ENCODE measurements at regions not wholly inside any gene's neighbourhood (a gene's known extent, or its start where the extent isn't known, plus 50 kb on each side); places are given as distances from the start of the nearest gene placed in this dataset.

DNA sequence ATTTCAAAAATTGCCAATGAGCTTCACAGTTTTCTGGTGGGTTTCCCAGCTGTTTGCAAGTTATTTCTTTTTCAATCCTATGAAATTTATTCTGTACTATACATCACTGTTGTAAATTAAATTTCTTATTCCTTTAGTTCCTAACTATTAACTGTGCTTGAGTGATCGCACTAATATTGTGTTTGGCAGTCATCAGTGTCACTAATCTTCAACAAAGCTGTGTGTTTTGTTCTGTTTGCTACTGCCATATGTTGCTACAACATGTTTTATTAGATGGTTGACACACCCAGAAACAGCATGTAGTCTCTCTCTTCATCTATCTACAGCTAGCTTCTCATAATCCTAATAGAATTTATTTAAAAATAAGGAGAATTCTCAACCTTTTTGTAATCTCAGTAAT lies 453.6 kb upstream of the PRR20A start:
- no peaks in the 10 kb centered on the region for H3K9me3 ChIP-seq
- no peaks in the 10 kb centered on the region for H3K27me3 ChIP-seq
- H3K4me3 ChIP-seq: no peak overlapping the region
- no peak overlapping the region for H3K27ac ChIP-seq
- H3K36me3 ChIP-seq: no peaks in the 10 kb centered on the region
- intact Hi-C loops (cut with DNase I; ENCODE audit: low total_unique reads): no loop called here
- DNase-seq: no peak
- TF ChIP-seq EP300 (IDR thresholded peaks at IDR 0.05) (no peak), POLR2A (IDR thresholded peaks at IDR 0.05) (no peak), POLR2AphosphoS5 (IDR thresholded peaks at IDR 0.05) (no peak)
- TF ChIP-seq, protein P1, sequence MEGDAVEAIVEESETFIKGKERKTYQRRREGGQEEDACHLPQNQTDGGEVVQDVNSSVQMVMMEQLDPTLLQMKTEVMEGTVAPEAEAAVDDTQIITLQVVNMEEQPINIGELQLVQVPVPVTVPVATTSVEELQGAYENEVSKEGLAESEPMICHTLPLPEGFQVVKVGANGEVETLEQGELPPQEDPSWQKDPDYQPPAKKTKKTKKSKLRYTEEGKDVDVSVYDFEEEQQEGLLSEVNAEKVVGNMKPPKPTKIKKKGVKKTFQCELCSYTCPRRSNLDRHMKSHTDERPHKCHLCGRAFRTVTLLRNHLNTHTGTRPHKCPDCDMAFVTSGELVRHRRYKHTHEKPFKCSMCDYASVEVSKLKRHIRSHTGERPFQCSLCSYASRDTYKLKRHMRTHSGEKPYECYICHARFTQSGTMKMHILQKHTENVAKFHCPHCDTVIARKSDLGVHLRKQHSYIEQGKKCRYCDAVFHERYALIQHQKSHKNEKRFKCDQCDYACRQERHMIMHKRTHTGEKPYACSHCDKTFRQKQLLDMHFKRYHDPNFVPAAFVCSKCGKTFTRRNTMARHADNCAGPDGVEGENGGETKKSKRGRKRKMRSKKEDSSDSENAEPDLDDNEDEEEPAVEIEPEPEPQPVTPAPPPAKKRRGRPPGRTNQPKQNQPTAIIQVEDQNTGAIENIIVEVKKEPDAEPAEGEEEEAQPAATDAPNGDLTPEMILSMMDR (IDR thresholded peaks at IDR 0.05): no peak
- WGBS, 5 donors: 64 to 77% (median 68%) methylated on average over 1 of the region's 1 CpG
- no peaks in the 10 kb centered on the region for H3K4me1 ChIP-seq

DNA sequence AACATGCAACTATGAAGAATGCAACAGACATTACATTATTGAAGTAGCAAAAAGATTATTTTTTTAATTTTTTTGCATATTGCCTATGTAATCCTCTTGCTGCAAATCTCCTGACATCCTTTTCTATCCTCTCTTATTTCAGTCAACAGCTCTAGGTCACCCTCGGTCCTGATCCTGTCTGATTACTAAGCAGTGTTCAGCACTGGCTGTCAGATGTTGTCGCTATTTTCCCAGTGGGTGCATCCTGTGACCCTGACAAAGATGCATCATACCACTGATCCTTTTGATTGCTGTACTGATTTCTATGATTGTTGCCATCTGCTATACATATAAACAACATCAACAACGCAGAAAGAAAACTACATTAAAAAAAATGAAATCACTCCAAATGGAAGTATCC lies 443.7 kb upstream of the PRR20A start:
- no peak for TF ChIP-seq EP300 (IDR thresholded peaks at IDR 0.05)
- TF ChIP-seq, protein P1 (IDR thresholded peaks at IDR 0.05): no peak
- TF ChIP-seq POLR2A (IDR thresholded peaks at IDR 0.05): no peak
- no peak for TF ChIP-seq POLR2AphosphoS5 (IDR thresholded peaks at IDR 0.05)
- no peak overlapping the region for H3K27ac ChIP-seq
- H3K4me1 ChIP-seq: no peaks in the 10 kb centered on the region
- H3K27me3 ChIP-seq: no peaks in the 10 kb centered on the region
- peaks cover 0 to 6% (median 0%) of the 10 kb centered on the region in 4 donors for H3K9me3 ChIP-seq
- H3K36me3 ChIP-seq: no peaks in the 10 kb centered on the region
- intact Hi-C loops (cut with DNase I; ENCODE audit: low total_unique reads): no loop called here
- H3K4me3 ChIP-seq: no peak overlapping the region
- WGBS, 5 donors: 49 to 65% (median 58%) methylated on average over 3 of the region's 3 CpGs
- DNase-seq: no peak

DNA sequence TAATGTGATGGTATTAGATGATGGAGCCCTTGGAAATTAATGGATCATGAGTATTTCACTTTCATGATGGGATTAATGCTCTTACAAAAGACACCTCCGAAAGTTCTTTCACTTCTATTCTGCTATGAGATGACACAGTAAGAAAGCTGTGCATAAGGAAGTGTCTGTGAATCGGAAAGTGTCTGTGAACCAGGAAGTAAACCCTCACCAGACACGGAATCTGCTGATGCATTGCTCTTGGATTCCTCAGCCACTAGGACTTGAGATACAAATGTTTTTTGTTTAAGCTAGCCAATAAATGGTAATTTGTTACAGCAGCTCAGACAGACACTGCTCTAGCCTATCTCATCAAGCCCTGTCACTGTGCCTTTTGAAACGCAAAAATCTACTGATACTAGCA lies 440.4 kb upstream of the PRR20A start:
- H3K4me3 ChIP-seq: no peak overlapping the region
- H3K9me3 ChIP-seq: no peaks in the 10 kb centered on the region
- H3K27ac ChIP-seq: no peak overlapping the region
- intact Hi-C loops (cut with DNase I; ENCODE audit: low total_unique reads): no loop called here
- WGBS, 5 donors: 78 to 89% (median 84%) methylated on average over 4 of the region's 4 CpGs
- H3K27me3 ChIP-seq: no peaks in the 10 kb centered on the region
- no peaks in the 10 kb centered on the region for H3K36me3 ChIP-seq
- DNase-seq: no peak
- no peaks in the 10 kb centered on the region for H3K4me1 ChIP-seq
- no peak for TF ChIP-seq EP300 (IDR thresholded peaks at IDR 0.05)
- no peak for TF ChIP-seq POLR2AphosphoS5 (IDR thresholded peaks at IDR 0.05)
- no peak for TF ChIP-seq POLR2A (IDR thresholded peaks at IDR 0.05)
- TF ChIP-seq, protein P1 (IDR thresholded peaks at IDR 0.05): no peak

DNA sequence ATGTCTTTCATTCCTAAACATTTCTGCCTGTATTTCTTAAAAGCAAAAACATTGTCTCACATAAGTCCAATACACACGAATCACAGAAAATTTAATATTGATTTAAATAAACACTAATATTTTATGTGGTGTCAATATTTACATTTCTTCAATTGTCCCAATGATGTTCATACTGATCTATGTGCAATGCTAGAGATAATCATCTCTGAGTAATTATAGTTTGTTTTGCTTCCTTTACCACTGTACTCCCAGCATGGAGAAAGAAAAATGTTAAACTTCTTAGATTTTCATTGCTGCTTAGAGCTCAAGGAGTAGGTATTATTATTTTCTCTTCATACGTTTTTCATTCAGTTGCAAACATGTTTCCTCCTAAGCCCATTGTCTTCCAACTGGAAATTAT lies 434.2 kb upstream of the PRR20A start:
- Histone ChIP-seq H3K9me3 (no peaks in the 10 kb centered on the region), H3K4me3 (no peak overlapping the region), H3K4me1 (no peaks in the 10 kb centered on the region), H3K27ac (no peak overlapping the region), H3K27me3 (no peaks in the 10 kb centered on the region), H3K36me3 (no peaks in the 10 kb centered on the region)
- DNase-seq: no peak
- WGBS, 5 donors: 34 to 52% (median 41%) methylated on average over 2 of the region's 2 CpGs
- TF ChIP-seq, protein P1 (IDR thresholded peaks at IDR 0.05): no peak
- TF ChIP-seq POLR2A (IDR thresholded peaks at IDR 0.05) (no peak), EP300 (IDR thresholded peaks at IDR 0.05) (no peak)
- intact Hi-C loops (cut with DNase I; ENCODE audit: low total_unique reads): no loop called here

Measured in stomach (tissue), 8 donors.